ENCODE measurements at regions not wholly inside any gene's neighbourhood (a gene's known extent, or its start where the extent isn't known, plus 50 kb on each side); places are given as distances from the start of the nearest gene placed in this dataset.

DNA sequence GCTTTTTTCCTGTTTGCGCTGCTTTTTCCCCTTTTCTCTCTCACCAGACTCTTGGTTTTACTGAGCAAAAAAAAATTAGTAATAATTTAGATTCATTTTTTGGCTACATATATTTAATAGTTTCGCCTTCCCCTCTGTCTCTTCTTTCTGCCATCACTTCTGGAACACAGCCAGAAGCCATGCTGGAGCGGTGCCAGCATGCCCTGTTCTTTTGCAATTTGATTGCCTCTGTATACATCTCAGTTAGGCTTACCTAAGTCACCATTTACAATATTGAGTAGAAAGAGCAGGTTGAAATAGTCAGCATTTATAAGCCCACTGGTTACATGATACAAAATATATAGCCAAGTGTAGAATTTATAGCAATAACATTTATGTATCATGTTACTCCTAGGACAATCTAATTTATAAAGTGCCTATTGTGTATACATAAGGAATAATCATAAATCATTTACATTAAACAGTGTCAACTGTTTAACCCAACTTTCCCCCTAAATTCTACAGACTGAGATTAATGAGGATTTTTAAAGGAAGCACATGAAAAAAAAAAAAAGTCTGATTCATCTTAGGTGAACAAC is 413.8 kb upstream of the SOX5 start:
- TF ChIP-seq FOXA1 (IDR thresholded peaks at IDR 0.05) (no peak), HDGF (IDR thresholded peaks at IDR 0.05; ENCODE audit: borderline replicate concordance) (no peak), BHLHE40 (IDR thresholded peaks at IDR 0.05; ENCODE audit: borderline replicate concordance) (no peak), SUZ12 (IDR thresholded peaks at IDR 0.05) (no peak), SP1 (IDR thresholded peaks at IDR 0.05) (no peak), ELF4 (IDR thresholded peaks at IDR 0.05) (no peak), TARDBP (IDR thresholded peaks at IDR 0.05) (no peak), ZNF384 (IDR thresholded peaks at IDR 0.05) (no peak), LEF1 (IDR thresholded peaks at IDR 0.05; ENCODE audit: borderline replicate concordance) (no peak)
